Thoracic aorta (tissue), 2 donors: ENCODE measurements at regions not wholly inside any gene's neighbourhood (a gene's known extent, or its start where the extent isn't known, plus 50 kb on each side); places are given as distances from the start of the nearest gene placed in this dataset.

Experiments used
- ATAC-seq: fragments of 150-250 bp; one replicate; pipeline ENCODE4 v1.8.0; 2017; ENCODE audit warnings: low read depth; ENCODE audit not compliant: insufficient number of reproducible peaks, low FRiP score
- DNase-seq: peaks from one replicate; pipeline ENCODE4 v3.0.0-alpha.2; 2020; ENCODE audit warnings: low spot score
- H3K27ac ChIP-seq, 2 donors: fragments of 200-600 bp; sonication (generic); 1 replicate in 1 of 2; 2 replicates in 1 of 2; pipeline ENCODE4 v1.5.1; 2016; ENCODE audit warnings: mild to moderate bottlenecking in 2 of 2, moderate library complexity in 2 of 2
- H3K27me3 ChIP-seq: fragments of 200-600 bp; sonication (generic); replicated peaks from 2 replicates; pipeline ENCODE4 v1.6.0; 2016; ENCODE audit warnings: mild to moderate bottlenecking; ENCODE audit not compliant: insufficient read depth
- H3K36me3 ChIP-seq: fragments of 200-600 bp; sonication (generic); one replicate; pipeline ENCODE4 v1.5.1; 2016
- H3K4me1 ChIP-seq, 2 donors: fragments of 200-600 bp; sonication (generic); 1 replicate in 1 of 2; 2 replicates in 1 of 2; pipeline versions ENCODE4 v1.5.1 to v1.6.0; 2016; ENCODE audit warnings: low read depth in 2 of 2, mild to moderate bottlenecking in 1 of 2; ENCODE audit not compliant: control insufficient read depth in 1 of 2
- H3K4me3 ChIP-seq: fragments of 200-600 bp; sonication (generic); 2 replicates; pipeline ENCODE4 v1.5.1; 2016; ENCODE audit warnings: mild to moderate bottlenecking
- H3K9me3 ChIP-seq: fragments of 200-600 bp; sonication (generic); 2 replicates; pipeline ENCODE4 v1.5.1; 2016
- TF ChIP-seq, protein P1 (sequence below): fragments of 200-600 bp; sonication (generic); IDR thresholded peaks from one replicate; pipeline ENCODE4 v1.5.1; 2019; ENCODE audit warnings: antibody characterized with exemption

DNA sequence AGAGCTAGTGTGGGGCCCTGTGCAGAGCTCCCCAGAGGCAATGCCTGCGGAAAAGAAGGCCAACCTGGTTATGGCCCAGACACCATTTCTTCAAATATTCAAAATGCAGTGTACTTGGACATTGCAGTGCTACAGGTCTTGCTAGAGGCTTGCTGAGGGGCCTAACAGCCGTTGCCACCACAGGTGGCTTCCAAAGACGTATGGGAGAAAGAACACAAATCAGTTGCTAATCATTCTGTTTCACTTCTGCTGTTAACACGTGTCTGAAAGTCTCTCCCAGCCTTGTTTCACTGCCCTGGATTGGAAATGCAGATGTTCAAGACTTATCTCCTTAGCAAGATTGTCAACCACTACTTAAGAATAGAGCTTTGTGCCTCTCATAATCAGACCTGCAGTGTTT is 925.9 kb downstream of the GALC start:
- Histone ChIP-seq H3K27ac (no peak overlapping the region), H3K27me3 (no peaks in the 10 kb centered on the region), H3K36me3 (no peaks in the 10 kb centered on the region), H3K9me3 (no peaks in the 10 kb centered on the region), H3K4me3 (no peak overlapping the region), H3K4me1 (no peaks in the 10 kb centered on the region)
- TF ChIP-seq, protein P1, sequence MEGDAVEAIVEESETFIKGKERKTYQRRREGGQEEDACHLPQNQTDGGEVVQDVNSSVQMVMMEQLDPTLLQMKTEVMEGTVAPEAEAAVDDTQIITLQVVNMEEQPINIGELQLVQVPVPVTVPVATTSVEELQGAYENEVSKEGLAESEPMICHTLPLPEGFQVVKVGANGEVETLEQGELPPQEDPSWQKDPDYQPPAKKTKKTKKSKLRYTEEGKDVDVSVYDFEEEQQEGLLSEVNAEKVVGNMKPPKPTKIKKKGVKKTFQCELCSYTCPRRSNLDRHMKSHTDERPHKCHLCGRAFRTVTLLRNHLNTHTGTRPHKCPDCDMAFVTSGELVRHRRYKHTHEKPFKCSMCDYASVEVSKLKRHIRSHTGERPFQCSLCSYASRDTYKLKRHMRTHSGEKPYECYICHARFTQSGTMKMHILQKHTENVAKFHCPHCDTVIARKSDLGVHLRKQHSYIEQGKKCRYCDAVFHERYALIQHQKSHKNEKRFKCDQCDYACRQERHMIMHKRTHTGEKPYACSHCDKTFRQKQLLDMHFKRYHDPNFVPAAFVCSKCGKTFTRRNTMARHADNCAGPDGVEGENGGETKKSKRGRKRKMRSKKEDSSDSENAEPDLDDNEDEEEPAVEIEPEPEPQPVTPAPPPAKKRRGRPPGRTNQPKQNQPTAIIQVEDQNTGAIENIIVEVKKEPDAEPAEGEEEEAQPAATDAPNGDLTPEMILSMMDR = no peak
- DNase-seq (no peak), ATAC-seq (no peak)

DNA sequence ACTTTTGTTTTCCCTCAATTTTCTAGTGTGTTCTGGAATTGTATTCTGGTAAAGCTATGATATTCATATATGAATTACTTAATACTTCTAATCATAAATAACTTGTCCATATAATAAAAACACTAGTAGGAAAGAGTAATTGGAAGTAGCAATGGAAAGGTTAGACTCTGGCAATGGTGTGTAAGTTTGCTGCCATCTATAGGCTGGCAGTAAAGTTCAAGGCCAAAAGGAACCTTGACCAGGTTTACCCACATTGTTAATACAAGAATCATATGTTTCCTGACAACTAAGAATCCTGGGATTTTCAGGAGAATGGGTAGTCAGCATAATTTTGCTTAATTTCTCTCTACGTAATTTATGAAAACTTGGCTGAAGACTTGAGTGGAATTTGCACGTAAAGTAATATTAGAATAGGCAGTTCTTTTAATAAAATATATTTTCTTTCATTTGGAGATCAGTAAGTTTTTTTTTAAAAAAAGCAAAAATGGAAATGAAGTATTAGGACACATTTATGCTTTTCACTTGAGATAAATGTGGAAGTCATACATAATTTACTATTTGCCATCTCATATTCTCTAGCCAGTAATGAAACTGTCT is 926.7 kb downstream of the GALC start:
- no peaks in the 10 kb centered on the region for H3K4me1 ChIP-seq
- no peaks in the 10 kb centered on the region for H3K27me3 ChIP-seq
- H3K27ac ChIP-seq = no peak overlapping the region
- DNase-seq = no peak
- H3K9me3 ChIP-seq = no peaks in the 10 kb centered on the region
- H3K4me3 ChIP-seq = no peak overlapping the region
- no peaks in the 10 kb centered on the region for H3K36me3 ChIP-seq
- TF ChIP-seq, protein P1 = no peak
- no peak for ATAC-seq

DNA sequence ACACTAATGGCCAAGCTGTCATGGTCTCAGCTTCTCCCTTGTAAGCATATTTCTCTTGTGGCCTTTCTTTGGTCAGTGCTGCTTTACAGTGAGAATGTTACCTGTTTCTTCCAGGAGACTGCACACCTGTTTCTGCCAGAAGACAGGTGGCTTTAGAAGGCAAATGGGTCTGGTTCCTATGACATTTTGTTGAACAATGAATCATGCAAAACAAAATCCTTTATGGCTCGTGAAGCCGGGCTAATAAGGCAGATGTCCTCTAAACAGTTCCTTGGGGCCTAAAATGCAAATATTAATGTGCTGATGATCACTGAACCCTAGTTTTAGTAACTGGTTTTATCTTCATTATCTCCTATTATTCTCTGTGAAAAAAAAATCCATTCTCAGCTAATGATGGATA is 927.6 kb downstream of the GALC start:
- Histone ChIP-seq H3K9me3 (no peaks in the 10 kb centered on the region), H3K4me3 (no peak overlapping the region), H3K27me3 (no peaks in the 10 kb centered on the region), H3K4me1 (no peaks in the 10 kb centered on the region), H3K27ac (no peak overlapping the region), H3K36me3 (no peaks in the 10 kb centered on the region)
- ATAC-seq (no peak), DNase-seq (no peak)
- TF ChIP-seq, protein P1 = no peak

DNA sequence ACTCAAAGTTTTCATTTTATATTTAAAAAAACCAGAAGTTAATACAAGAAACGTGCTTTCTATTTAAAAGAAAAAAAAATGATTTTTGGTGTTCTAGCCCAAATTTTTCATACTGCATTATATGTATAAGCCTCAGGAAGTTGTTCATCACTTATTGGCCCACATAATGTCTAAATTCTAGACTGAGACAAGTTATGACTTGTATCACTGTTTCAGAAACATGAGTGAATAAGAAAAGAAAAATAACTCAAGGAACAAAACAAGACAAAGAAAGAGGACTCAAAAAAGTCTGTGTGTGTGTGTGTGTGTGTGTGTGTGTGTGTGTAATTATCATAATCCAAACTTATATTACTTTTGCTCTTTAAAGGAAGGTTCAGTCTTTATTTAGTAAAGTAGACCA is 929.8 kb downstream of the GALC start:
- no peaks in the 10 kb centered on the region for H3K36me3 ChIP-seq
- no peak for DNase-seq
- no peaks in the 10 kb centered on the region for H3K9me3 ChIP-seq
- no peaks in the 10 kb centered on the region for H3K27me3 ChIP-seq
- no peak overlapping the region for H3K4me3 ChIP-seq
- no peaks in the 10 kb centered on the region for H3K4me1 ChIP-seq
- TF ChIP-seq, protein P1 = no peak
- H3K27ac ChIP-seq = no peak overlapping the region
- ATAC-seq = no peak

DNA sequence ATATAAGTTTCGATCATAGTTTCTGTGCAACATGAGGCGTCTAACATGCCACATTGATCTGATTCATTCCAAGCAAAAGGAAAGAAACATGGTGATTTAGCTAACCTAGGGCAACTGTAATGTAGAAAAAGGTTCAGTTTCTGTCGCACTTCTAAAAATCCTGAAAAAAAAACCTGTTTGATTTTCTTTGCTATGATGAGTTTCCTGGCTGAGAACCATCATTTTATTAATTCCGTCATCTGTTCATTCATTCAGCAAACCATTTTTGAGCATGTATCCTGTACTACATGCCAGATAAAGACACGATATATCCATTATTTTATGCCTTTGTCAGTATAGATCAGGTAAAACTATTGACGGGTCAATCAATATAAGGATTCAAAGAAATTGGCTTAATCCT is 932.6 kb downstream of the GALC start:
- H3K27me3 ChIP-seq = no peaks in the 10 kb centered on the region
- no peaks in the 10 kb centered on the region for H3K9me3 ChIP-seq
- ATAC-seq (no peak), DNase-seq (no peak)
- no peak overlapping the region for H3K4me3 ChIP-seq
- no peak overlapping the region for H3K27ac ChIP-seq
- H3K36me3 ChIP-seq = no peaks in the 10 kb centered on the region
- TF ChIP-seq, protein P1 = no peak
- no peaks in the 10 kb centered on the region for H3K4me1 ChIP-seq
